ENCODE measurements at regions not wholly inside any gene's neighbourhood (a gene's known extent, or its start where the extent isn't known, plus 50 kb on each side); places are given as distances from the start of the nearest gene placed in this dataset.
"Not testable (repeated sequence)": the region's sequence is repeated elsewhere in the genome, so short reads cannot be mapped to it uniquely, and the experiment has no call there.

GRCh38 chr5:57745700-57746651 lies 263.4 kb upstream of the ACTBL2 start:
- no peak for DNase-seq (ENCODE audit: low spot score)

DNA sequence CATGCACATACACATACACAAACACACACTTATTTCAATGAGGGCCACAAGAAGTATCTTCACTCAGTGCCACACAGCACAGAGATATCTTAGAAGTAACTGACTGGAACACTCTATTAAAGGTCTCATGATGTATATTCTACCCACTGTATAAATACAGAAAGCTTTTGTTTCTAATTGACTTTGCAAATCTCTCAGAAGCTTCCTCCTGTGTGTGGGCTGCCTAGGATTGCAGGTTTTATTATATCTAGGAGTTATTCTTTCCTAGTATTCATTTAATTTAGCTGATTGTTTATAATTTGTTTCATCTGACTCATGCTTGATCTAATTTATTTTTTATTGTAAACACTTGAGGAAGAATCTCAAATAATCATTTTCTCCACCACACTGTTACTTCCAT lies 262.4 kb upstream of the ACTBL2 start:
- no peak for DNase-seq (ENCODE audit: low spot score)

- no peak for DNase-seq (ENCODE audit: low spot score)
These were observed 258.7 kb upstream of the ACTBL2 start for GRCh38 chr5:57741336-57741735.

- no peak for DNase-seq (ENCODE audit: low spot score)
These were observed 256.2 kb upstream of the ACTBL2 start for GRCh38 chr5:57738787-57739186.

DNA sequence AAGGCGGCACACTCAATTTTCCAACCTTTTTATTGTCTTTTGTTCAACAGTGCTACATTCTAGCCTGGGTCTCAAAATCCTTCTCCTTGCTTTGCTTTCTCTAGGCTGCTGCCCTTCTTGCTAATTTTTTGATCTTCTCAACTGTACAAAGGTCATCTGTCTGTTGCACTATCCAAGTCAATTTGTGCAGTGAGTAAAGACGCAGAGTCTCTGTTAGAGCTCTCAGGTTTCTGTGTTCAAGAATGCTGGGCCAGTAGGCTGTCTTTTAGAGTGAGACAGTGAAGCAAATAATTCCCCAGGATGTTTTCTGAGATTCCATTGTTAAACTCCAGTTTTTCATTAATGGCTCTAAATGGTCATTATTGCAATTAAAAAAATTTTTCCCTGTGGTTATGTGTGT lies 255.7 kb upstream of the ACTBL2 start:
- DNase-seq (ENCODE audit: low spot score): no peak

DNA sequence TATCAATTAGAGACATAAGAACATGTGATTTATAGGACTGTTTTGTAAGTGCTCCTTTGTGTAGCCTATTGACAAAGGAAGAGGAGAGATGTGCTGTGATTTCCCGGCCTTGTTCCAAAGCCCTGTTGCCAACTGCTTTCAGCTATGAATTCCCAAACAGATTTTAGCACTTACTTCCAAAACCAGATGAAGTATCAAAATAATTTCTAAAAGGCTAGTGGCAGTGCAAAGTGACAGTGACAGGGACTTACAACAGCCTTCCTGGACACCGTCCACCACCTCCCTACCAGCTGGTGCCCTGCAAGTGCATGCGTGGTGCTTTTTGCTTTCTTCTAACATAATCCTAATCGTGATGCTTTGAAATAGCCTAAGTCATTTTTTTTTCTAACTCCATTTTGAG lies 254.1 kb upstream of the ACTBL2 start:
- DNase-seq (ENCODE audit: low spot score): no peak

GRCh38 chr5:57735279-57736153 lies 252.9 kb upstream of the ACTBL2 start:
- not testable (repeated sequence) for DNase-seq (ENCODE audit: low spot score)

DNA sequence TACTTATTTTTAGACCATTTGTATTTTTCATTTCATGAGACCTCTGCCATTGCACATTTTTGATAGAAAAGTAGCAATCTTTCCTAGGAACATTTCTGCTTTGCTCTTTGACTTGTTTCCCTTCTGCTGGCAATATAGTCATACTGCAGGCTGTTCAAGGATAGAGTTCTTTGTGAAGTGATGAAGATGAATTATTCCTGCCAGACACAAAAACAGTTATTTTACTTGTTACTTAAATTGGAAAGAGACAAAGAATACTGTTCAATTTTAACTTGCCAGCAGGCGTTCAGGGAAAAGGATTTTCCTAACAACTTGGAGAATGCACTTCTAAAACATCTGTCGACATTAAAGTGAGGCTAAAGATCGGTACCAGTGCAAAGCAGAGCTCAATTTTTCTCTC lies 251.7 kb upstream of the ACTBL2 start:
- DNase-seq (ENCODE audit: low spot score): no peak

DNA sequence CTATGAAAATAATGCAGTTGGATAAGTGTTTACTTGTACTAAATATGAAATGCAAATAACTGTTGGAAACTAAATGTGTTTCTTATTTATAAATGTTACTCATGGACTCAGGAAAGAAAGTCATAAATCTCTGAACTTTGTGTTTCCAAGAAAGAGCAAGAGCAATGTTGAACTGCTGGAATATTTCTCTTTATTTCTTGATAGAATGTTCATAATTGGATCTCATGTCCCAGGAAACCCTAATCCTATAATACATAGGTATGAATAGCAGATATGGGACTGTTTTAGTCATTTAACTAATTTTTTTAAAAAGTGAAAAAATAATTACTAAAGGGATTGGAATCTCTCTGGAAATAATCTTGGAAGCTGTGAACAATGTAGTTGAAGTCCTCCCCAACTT lies 245.0 kb upstream of the ACTBL2 start:
- DNase-seq (ENCODE audit: low spot score): no peak

- DNase-seq (ENCODE audit: low spot score): no peak
These were observed 243.3 kb upstream of the ACTBL2 start for GRCh38 chr5:57725658-57726504.

DNA sequence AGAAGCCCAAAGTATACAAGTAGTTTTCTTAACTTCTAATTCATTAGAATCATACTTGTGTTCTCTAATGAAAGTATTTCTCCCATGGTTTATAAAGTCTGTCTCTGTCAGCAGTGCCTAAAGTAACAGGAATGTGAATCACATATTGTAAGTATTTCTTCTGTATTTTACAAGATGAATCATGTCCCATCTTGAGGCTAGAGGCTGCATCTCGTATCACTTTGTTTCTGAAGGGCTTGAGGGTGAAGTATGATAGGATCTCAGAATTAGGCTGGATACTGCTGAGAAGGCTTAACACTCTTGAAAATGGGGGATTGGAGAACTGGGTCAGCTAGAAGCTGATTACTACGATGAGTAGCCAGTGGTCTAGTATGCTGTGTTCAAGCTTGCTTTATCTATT lies 242.2 kb upstream of the ACTBL2 start:
- DNase-seq (ENCODE audit: low spot score): no peak

GRCh38 chr5:57721226-57721625 lies 238.6 kb upstream of the ACTBL2 start:
- no peak for DNase-seq (ENCODE audit: low spot score)

DNA sequence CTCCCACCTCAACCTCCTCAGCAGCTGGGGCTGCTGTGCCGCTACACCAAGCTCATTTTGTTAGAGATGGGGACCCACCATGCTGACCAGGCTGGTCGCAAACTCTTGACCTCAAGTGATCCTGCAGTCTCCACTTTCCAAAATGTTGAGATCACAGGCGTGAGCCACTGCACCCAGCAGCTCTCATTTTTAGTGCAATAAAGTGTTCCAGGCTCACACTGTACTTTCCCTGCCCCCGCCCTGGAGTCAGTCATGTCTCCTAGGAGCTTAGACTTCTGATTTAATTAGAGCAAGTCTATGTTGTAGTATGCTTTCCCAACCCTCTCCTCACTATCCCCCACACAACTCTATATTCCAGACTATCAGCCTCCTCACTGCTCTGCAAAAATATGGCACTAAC lies 238.0 kb upstream of the ACTBL2 start:
- no peak for DNase-seq (ENCODE audit: low spot score)

- no peak for DNase-seq (ENCODE audit: low spot score)
These were observed 236.6 kb upstream of the ACTBL2 start for GRCh38 chr5:57719216-57719615.

DNA sequence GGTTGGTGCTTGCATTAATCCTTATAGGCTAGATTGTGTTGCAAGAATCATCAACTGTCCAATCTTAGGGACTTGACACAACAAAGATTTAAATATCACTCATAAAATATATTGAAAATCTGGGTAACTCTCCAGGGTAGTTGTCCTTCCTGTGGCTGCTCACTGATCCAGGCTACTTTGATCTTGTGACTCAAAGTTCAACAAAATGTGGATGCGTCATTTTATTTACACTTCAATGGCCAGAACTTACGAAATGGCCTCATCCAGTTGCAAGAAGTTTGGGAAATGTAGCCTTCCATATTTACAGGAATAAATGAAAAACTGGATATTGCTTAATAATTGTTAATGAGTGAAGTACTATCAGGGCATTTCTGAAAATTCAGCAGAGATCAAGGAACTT lies 235.5 kb upstream of the ACTBL2 start:
- DNase-seq (ENCODE audit: low spot score): no peak

GRCh38 chr5:57717555-57717954 lies 234.9 kb upstream of the ACTBL2 start:
- no peak for DNase-seq (ENCODE audit: low spot score)

GRCh38 chr5:57716661-57717060 lies 234.1 kb upstream of the ACTBL2 start:
- DNase-seq (ENCODE audit: low spot score): no peak

DNA sequence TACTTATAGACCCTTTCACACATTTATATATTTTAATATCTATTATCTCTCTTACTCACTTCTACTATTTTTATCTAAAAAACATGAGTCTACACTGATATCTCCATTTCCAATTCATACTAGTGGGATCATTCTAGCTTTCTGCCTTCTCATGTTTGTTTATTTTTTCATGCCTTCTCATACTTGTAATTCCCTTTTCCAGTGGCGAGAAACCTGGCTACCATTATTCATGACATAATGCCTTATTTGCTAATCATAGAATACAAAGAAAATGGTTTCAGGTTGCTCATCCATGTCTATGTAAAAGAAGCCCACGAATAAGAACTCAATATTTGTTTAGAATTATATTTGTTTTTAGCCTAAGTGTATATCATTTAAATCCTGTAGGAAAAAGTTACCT lies 232.7 kb upstream of the ACTBL2 start:
- no peak for DNase-seq (ENCODE audit: low spot score)

DNA sequence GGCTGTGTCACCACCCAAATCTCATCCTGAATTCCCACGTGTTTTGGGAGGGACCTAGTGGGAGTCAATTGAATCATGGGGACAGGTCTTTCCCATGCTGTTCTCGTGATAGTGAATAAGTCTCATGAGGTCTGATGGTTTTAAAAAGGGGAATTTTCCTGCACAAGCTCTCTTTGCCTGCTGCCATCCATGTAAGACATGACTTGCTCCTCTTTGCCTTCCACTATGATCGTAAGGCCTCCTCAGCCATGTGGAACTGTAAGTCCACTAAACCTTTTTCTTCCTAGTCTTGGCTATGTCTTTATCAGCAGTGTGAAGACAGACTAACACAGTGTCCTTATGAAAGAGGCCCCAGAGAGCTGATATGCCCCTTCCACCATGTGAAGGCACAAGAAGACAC lies 230.9 kb upstream of the ACTBL2 start:
- not testable (repeated sequence) for DNase-seq (ENCODE audit: low spot score)

DNA sequence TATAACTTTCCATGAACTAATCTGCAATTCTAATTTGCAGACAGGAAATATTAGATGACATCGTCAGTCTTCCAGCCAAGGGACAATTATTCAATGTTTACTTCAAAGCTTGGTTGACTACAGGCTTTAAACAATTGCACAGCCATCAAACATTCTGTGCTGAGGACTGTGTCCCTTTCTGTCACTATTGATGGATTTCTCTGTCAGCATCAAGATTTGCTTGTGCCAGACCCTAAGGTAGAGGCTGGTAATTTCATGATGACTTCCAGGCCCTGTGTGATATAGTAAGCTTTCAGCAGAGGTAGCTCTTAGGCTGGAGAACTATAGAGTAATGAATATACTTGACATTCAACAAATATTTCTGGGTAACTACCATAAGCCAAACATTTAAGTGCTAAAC lies 229.3 kb upstream of the ACTBL2 start:
- DNase-seq (ENCODE audit: low spot score): no peak

DNA sequence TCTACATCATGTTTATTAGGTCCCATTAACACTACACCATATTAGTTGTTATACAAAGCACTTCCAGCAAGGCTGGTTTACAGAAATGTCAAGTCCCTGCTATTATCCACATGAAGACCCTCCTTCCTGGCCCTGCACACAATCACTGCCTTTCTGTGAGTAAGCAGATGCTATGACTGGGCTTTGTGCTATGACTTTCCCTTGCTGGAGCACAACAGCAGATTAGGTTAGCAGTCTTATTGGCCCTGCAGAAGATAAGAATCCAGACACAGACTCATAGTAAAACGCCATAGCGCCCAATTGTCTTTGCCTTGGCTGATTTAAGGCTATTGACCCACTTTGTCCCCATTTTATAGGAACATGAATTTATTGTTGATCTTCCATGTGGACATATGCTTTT lies 228.9 kb upstream of the ACTBL2 start:
- no peak for DNase-seq (ENCODE audit: low spot score)

DNA sequence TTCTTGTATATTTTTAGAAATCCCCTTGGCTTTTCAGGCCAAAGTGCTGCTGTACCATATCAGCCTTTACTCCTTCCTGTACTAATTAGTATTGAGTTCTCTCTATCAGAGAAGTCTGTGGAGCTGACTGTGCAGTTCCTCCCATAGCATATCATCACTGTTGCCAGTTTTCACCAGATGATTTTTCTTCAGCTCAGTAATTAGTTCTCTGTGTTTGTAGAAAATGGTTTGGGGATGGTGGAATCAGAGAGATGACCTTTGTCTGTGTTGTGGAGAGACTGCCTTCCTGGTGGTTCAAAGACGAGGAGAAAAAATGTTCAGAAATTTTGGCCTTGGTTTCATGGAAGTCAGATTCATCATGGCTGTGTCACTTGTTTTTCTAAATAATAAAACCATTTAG lies 227.5 kb upstream of the ACTBL2 start:
- no peak for DNase-seq (ENCODE audit: low spot score)

Data from cerebellar cortex (tissue), 1 donor.